OCI-LY1 (cell line): ENCODE measurements at regions not wholly inside any gene's neighbourhood (a gene's known extent, or its start where the extent isn't known, plus 50 kb on each side); places are given as distances from the start of the nearest gene placed in this dataset.

Experiments used
- CTCF ChIP-seq: fragments of 200-600 bp; sonication (generic), shearing (Covaris generic); IDR thresholded peaks from 2 replicates; pipeline ENCODE4 v1.5.1; 2017; ENCODE audit warnings: mild to moderate bottlenecking, antibody characterized with exemption, low read length, moderate library complexity, mixed read lengths
- EZH2 ChIP-seq: fragments of 200-600 bp; sonication (generic), shearing (Covaris generic); IDR thresholded peaks from 2 replicates; pipeline ENCODE4 v1.8.0; 2017; ENCODE audit warnings: borderline replicate concordance, mixed run types, mild to moderate bottlenecking, antibody characterized with exemption, low read length, moderate library complexity, mixed read lengths

DNA sequence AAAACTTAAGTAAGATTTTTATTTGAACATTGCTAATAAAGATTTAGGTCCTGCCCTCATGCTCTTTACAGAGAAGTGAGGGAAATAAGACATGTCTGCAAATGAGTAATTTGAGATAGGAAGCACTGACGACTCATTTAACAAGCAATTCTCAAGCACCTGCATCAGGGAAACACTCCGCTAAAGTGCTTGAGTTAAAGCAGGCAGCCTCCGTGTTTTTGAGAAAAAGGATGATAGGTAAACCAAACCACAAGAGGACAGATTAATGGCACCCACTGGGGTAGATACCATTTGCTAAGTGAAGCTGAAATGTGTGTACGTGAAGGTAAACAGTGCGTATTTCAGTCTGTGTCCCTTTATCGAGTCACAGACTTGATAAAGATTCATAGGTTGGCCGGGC is 184.6 kb upstream of the CARD18 start:
- TF ChIP-seq CTCF, result no peak
- no peak for TF ChIP-seq EZH2
